Neuron (in vitro differentiated cells): ENCODE measurements at regions not wholly inside any gene's neighbourhood (a gene's known extent, or its start where the extent isn't known, plus 50 kb on each side); places are given as distances from the start of the nearest gene placed in this dataset.
"Not testable (repeated sequence)": the region's sequence is repeated elsewhere in the genome, so short reads cannot be mapped to it uniquely, and the experiment has no call there.

Experiments
- H2AFZ ChIP-seq: one replicate; pipeline ENCODE4 v1.6.1; 2013; ENCODE audit warnings: low read depth, mild to moderate bottlenecking, inconsistent platforms, low read length, moderate library complexity
- H3K27me3 ChIP-seq: one replicate; pipeline ENCODE4 v1.6.1; 2013; ENCODE audit warnings: low read length; ENCODE audit not compliant: insufficient read depth
- H3K36me3 ChIP-seq: one replicate; pipeline ENCODE4 v1.6.1; 2013; ENCODE audit warnings: low read length; ENCODE audit not compliant: insufficient read depth
- H3K4me1 ChIP-seq: one replicate; pipeline ENCODE4 v1.6.1; 2013; ENCODE audit warnings: low read length; ENCODE audit not compliant: insufficient read depth
- H3K4me3 ChIP-seq: 2 replicates; pipeline ENCODE4 v1.5.1; 2013; ENCODE audit warnings: mild to moderate bottlenecking, low read length, moderate library complexity
- H3K9me3 ChIP-seq: one replicate; pipeline ENCODE4 v1.6.1; 2013; ENCODE audit warnings: low read length

- Histone ChIP-seq H3K4me3 (no peak overlapping the region), H3K4me1 (peaks cover 8% of the 10 kb centered on the region), H2AFZ (no peak overlapping the region), H3K36me3 (no peaks in the 10 kb centered on the region), H3K27me3 (no peaks in the 10 kb centered on the region), H3K9me3 (no peaks in the 10 kb centered on the region)
Measured at GRCh38 chr18:78507217-78507616, 472.4 kb upstream of the SALL3 start.

GRCh38 chr18:78508228-78508824 is 471.3 kb upstream of the SALL3 start:
- H3K4me3 ChIP-seq, H2AFZ ChIP-seq, H3K36me3 ChIP-seq, H3K4me1 ChIP-seq, H3K9me3 ChIP-seq, H3K27me3 ChIP-seq: not testable (repeated sequence)

- H3K9me3 ChIP-seq: no peaks in the 10 kb centered on the region
Measured at GRCh38 chr18:78510091-78510490, 469.5 kb upstream of the SALL3 start.

DNA sequence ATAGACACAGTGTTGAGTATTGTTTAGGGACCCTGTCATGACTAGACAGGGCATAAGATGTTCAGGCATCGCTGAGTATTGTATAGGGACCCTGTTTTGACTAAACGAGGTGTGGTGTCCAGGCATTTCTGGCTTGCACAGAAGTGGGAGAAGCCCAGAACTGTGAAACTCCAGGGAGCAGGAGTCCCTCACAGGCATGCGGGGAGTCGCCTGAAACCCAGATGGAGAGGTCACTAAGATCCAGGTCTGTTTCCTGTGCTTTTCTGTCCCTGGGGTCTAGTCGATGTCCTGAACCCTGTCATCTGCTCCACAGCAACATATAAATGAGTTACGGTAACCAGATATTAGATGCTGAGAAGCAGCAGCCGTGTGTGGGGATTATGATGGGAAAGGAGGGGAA is 469.0 kb upstream of the SALL3 start:
- peaks cover 8% of the 10 kb centered on the region for H3K4me1 ChIP-seq
- H3K27me3 ChIP-seq: no peaks in the 10 kb centered on the region
- H2AFZ ChIP-seq: no peak overlapping the region
- no peaks in the 10 kb centered on the region for H3K36me3 ChIP-seq
- no peak overlapping the region for H3K4me3 ChIP-seq
- no peaks in the 10 kb centered on the region for H3K9me3 ChIP-seq

More at GRCh38 chr18:78510091-78510490, 469.5 kb upstream of the SALL3 start:
- Histone ChIP-seq H3K36me3 (no peaks in the 10 kb centered on the region), H3K4me3 (no peak overlapping the region), H3K4me1 (peaks cover 8% of the 10 kb centered on the region), H3K27me3 (no peaks in the 10 kb centered on the region), H2AFZ (no peak overlapping the region)

GRCh38 chr18:78511666-78512601 is 467.7 kb upstream of the SALL3 start:
- H3K36me3 ChIP-seq: no peaks in the 10 kb centered on the region
- no peak overlapping the region for H2AFZ ChIP-seq
- no peak overlapping the region for H3K4me3 ChIP-seq
- no peaks in the 10 kb centered on the region for H3K4me1 ChIP-seq
- H3K9me3 ChIP-seq: no peaks in the 10 kb centered on the region
- no peaks in the 10 kb centered on the region for H3K27me3 ChIP-seq

DNA sequence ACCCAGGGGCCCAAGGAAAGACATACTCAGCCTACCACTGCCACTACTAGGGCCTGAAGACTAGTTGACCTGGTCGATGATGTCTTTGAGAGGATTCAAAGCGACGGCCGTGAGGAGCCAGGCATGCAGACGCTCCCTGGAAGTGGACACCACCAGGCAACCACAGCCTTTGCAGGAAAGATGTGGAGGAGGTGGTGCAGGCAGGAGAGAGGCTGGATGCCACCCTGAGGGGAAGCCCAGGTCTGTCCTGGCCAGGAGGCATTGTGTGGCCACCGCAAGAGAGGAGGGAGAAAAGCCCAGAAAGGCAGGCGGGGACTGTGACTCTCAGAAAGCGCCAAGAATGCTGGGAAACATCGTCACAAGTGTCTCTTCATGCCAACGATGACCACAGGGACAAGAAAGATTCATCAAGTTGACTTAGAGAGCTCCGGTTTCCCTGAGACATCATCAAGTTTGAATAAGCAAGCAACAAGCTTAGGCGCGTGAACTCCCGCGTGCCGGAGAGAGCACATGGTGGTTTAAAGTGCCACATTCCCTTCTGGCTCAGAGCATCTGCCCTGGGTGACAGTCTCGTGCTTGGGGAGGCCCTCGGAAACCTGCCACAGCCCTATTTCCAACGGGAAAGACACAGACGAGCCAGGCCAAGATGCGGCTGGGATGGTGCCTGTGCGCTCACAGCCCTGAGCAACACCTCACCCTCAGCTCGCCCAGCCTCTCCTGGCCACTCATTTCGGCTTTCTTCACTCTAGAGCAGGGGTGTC is 464.5 kb upstream of the SALL3 start:
- no peaks in the 10 kb centered on the region for H3K4me1 ChIP-seq
- H3K9me3 ChIP-seq: no peaks in the 10 kb centered on the region
- H3K36me3 ChIP-seq: no peaks in the 10 kb centered on the region
- no peaks in the 10 kb centered on the region for H3K27me3 ChIP-seq
- H3K4me3 ChIP-seq: no peak overlapping the region
- no peak overlapping the region for H2AFZ ChIP-seq

- H3K9me3 ChIP-seq: no peaks in the 10 kb centered on the region
- H2AFZ ChIP-seq: no peak overlapping the region
- no peak overlapping the region for H3K4me3 ChIP-seq
- peaks cover 4% of the 10 kb centered on the region for H3K27me3 ChIP-seq
- H3K36me3 ChIP-seq: no peaks in the 10 kb centered on the region
- H3K4me1 ChIP-seq: no peaks in the 10 kb centered on the region
Measured at GRCh38 chr18:78517328-78517727, 462.3 kb upstream of the SALL3 start.

DNA sequence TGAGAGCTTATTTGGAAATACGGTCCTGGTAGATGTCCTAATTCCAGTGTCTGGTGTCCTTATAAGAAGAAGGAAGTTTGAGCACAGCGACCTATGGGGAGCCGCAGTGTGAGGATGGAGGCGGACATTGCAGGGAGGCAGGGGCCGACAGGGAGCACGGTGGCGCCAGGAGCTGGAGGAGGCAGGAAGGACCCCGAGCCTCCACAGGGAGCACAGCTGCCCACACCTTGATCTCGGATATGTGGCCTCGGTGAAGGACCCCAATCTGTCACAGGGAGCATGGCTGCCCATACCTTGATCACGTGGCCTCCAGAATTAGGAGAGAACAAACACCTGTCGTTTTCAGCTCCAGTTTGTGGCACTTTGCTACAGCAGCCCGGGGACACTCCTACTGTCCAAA is 461.6 kb upstream of the SALL3 start:
- Histone ChIP-seq H3K27me3 (peaks cover 4% of the 10 kb centered on the region), H2AFZ (no peak overlapping the region), H3K4me3 (no peak overlapping the region), H3K4me1 (no peaks in the 10 kb centered on the region), H3K9me3 (no peaks in the 10 kb centered on the region), H3K36me3 (no peaks in the 10 kb centered on the region)

DNA sequence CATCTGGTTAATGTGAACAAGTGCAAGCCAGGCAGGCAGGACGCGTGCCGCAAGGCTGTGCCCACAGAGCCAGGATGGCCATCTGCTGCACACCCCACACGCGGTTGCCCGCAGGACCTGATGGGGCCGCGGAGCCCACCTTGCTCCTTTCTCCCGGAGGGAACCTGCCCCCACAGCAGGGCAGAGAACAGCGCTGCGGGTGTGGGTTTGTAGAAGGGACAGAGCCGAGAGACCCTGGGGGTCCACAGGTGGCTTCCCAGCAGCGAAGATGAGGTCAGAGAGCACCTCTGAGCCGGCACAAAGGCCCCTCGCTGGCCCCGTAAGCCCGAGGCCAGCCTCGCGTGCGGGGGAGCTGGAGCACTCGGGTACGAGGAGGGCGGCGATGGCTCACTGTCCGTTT is 460.8 kb upstream of the SALL3 start:
- Histone ChIP-seq H3K4me1 (no peaks in the 10 kb centered on the region), H3K36me3 (no peaks in the 10 kb centered on the region), H2AFZ (no peak overlapping the region), H3K4me3 (no peak overlapping the region), H3K27me3 (peaks cover 4% of the 10 kb centered on the region), H3K9me3 (no peaks in the 10 kb centered on the region)

DNA sequence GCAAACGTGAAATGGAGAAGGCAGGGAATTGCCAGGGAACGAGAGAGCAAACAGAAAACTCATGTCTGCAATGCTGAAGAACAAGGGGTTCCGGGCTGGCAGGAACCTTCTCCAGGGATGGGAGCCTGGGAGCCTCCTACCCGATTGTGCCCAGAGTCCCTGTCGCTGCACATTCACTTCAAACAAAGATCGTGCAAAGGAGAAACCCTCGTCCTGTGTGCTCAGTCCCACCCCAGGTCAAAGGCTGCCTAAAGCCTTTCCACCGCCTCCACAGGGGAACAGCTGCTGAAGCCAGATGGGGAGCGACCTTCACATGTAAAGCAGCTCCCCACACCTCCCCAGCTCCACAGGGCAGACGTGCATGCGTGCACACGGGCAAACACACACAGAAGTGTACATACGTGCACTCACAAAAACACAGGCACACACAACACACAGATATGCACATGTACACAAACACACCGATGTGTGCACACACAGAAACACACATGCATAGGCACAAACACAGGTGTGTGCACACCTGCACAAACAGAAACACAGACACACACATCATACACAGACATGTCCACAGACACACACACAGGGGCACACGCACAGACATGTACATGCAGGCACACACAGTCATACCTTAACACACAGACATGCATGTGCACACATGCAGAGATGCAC is 460.1 kb upstream of the SALL3 start:
- no peaks in the 10 kb centered on the region for H3K9me3 ChIP-seq
- H2AFZ ChIP-seq: no peak overlapping the region
- no peak overlapping the region for H3K4me3 ChIP-seq
- peaks cover 4% of the 10 kb centered on the region for H3K27me3 ChIP-seq
- no peaks in the 10 kb centered on the region for H3K36me3 ChIP-seq
- H3K4me1 ChIP-seq: no peaks in the 10 kb centered on the region

- Histone ChIP-seq H3K27me3 (peaks cover 4% of the 10 kb centered on the region), H3K4me1 (no peaks in the 10 kb centered on the region), H3K36me3 (no peaks in the 10 kb centered on the region), H2AFZ (no peak overlapping the region), H3K4me3 (no peak overlapping the region), H3K9me3 (no peaks in the 10 kb centered on the region)
Measured at GRCh38 chr18:78521136-78521535, 458.5 kb upstream of the SALL3 start.

- H3K36me3 ChIP-seq: no peaks in the 10 kb centered on the region
Measured at GRCh38 chr18:78521744-78522143, 457.9 kb upstream of the SALL3 start.

GRCh38 chr18:78522507-78522906 is 457.1 kb upstream of the SALL3 start:
- Histone ChIP-seq H3K4me1 (no peaks in the 10 kb centered on the region), H3K27me3 (peaks cover 6% of the 10 kb centered on the region), H3K36me3 (no peaks in the 10 kb centered on the region)

More at GRCh38 chr18:78521744-78522143, 457.9 kb upstream of the SALL3 start:
- H3K4me3 ChIP-seq: no peak overlapping the region
- no peak overlapping the region for H2AFZ ChIP-seq
- peaks cover 6% of the 10 kb centered on the region for H3K27me3 ChIP-seq
- H3K9me3 ChIP-seq: no peaks in the 10 kb centered on the region
- H3K4me1 ChIP-seq: no peaks in the 10 kb centered on the region

More at GRCh38 chr18:78522507-78522906, 457.1 kb upstream of the SALL3 start:
- Histone ChIP-seq H3K9me3 (no peaks in the 10 kb centered on the region), H3K4me3 (no peak overlapping the region), H2AFZ (no peak overlapping the region)
